Natural killer cell (primary cell): ENCODE measurements at regions not wholly inside any gene's neighbourhood (a gene's known extent, or its start where the extent isn't known, plus 50 kb on each side); places are given as distances from the start of the nearest gene placed in this dataset.

ENCODE experiments used
- ATAC-seq, 3 donors: fragments of 150-1000 bp in 2 of 3; fragments of 200-7000 bp in 1 of 3; cut with Tn5 transposase; 1 replicate in 1 of 3; 2 replicates in 2 of 3; pipeline ENCODE4 v1.10.0; 2021; ENCODE audit warnings: mild to moderate bottlenecking in 2 of 3, moderate library complexity in 2 of 3
- DNase-seq, 2 donors: peaks; one replicate each; pipeline versions ENCODE4 v3.0.0 to v3.0.0-alpha.2; 2013 to 2021; ENCODE audit warnings: mixed read lengths in 1 of 2
- H3K27ac ChIP-seq: one replicate; pipeline ENCODE4 v1.5.1; 2013; ENCODE audit warnings: mild to moderate bottlenecking, low read length
- H3K27me3 ChIP-seq: one replicate; pipeline ENCODE4 v1.6.1; 2013; ENCODE audit warnings: low read length; ENCODE audit not compliant: control insufficient read depth, insufficient read depth
- H3K36me3 ChIP-seq: one replicate; pipeline ENCODE4 v1.6.1; 2013; ENCODE audit warnings: low read length; ENCODE audit not compliant: control insufficient read depth, insufficient read depth
- H3K4me1 ChIP-seq: one replicate; pipeline ENCODE4 v1.6.1; 2013; ENCODE audit warnings: low read length; ENCODE audit not compliant: control insufficient read depth, insufficient read depth
- H3K4me3 ChIP-seq: one replicate; pipeline ENCODE4 v1.5.1; 2013; ENCODE audit warnings: low read length
- H3K9me3 ChIP-seq: one replicate; pipeline ENCODE4 v1.6.1; 2013; ENCODE audit warnings: low read length; ENCODE audit not compliant: control insufficient read depth, insufficient read depth
- H3K27ac Mint-ChIP-seq, 2 donors: one replicate each; pipeline ENCODE4 v1.8.0; 2022; ENCODE audit warnings: mild to moderate bottlenecking in 2 of 2, mixed read lengths in 2 of 2, moderate library complexity in 1 of 2
- H3K27me3 Mint-ChIP-seq, 2 donors: one replicate each; pipeline ENCODE4 v1.8.0; 2022; ENCODE audit warnings: low read depth in 2 of 2, mixed read lengths in 2 of 2
- H3K36me3 Mint-ChIP-seq: one replicate; pipeline ENCODE4 v1.8.0; 2022; ENCODE audit warnings: mixed read lengths
- H3K4me1 Mint-ChIP-seq, 2 donors: one replicate each; pipeline ENCODE4 v1.8.0; 2022; ENCODE audit warnings: mixed read lengths in 2 of 2
- H3K4me3 Mint-ChIP-seq: one replicate; pipeline ENCODE4 v1.8.0; 2022; ENCODE audit warnings: mild to moderate bottlenecking, moderate library complexity, mixed read lengths
- H3K9me3 Mint-ChIP-seq, 2 donors: one replicate each; pipeline ENCODE4 v1.8.0; 2022; ENCODE audit warnings: mixed read lengths in 2 of 2
- WGBS: methylation state at CpG from one replicate; pipeline ENCODE4 v1.1.7; 2013; ENCODE audit warnings: missing lambda C conversion rate; ENCODE audit not compliant: insufficient coverage; 5-methylcytosine and 5-hydroxymethylcytosine counted together
- intact Hi-C: fragments of 100-400 bp; cut with micrococcal nuclease; formaldehyde crosslinking; loops from one replicate; pipeline ENCODE4 v1.14.2; 2022
- TF ChIP-seq, protein P1 (sequence below): fragments of 200-600 bp; IDR thresholded peaks from one replicate; pipeline ENCODE4 v1.8.0; 2022; ENCODE audit warnings: antibody characterized with exemption

DNA sequence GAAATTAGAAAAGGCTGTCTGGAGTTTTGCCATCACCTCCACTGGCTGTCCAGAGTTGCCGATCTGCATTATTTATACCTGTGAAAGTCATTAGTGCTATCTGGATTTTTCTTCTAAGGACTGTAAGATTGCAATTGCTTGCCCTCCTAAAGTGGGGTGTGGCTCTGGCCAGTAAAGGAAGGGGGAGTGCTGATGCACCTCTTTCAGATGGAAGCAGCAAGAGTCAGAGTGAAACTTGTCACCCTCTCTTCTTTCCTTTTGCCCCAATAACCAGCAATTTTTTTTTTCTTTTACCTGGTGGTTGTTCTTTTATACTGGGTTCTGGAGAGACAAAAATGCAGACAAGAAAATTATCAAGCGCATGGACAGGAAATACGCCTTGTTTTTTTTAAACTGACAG lies 527.4 kb upstream of the NRP1 start:
- Mint-ChIP-seq H3K9me3 (no peaks in the 10 kb centered on the region), H3K27me3 (peaks cover 9 to 45% of the 10 kb centered on the region in 2 donors), H3K4me3 (no peak overlapping the region), H3K27ac (no peak overlapping the region), H3K36me3 (no peaks in the 10 kb centered on the region), H3K4me1 (no peaks in the 10 kb centered on the region)
- H3K4me1 ChIP-seq: no peaks in the 10 kb centered on the region
- H3K27me3 ChIP-seq: no peaks in the 10 kb centered on the region
- no peaks in the 10 kb centered on the region for H3K36me3 ChIP-seq
- H3K4me3 ChIP-seq: no peak overlapping the region
- 39% methylated on average over 3 of the region's 3 CpGs for WGBS
- no peaks in the 10 kb centered on the region for H3K9me3 ChIP-seq
- no peak for DNase-seq
- intact Hi-C loops: no loop called here
- no peak overlapping the region for H3K27ac ChIP-seq
- ATAC-seq: no peak
- TF ChIP-seq, protein P1, sequence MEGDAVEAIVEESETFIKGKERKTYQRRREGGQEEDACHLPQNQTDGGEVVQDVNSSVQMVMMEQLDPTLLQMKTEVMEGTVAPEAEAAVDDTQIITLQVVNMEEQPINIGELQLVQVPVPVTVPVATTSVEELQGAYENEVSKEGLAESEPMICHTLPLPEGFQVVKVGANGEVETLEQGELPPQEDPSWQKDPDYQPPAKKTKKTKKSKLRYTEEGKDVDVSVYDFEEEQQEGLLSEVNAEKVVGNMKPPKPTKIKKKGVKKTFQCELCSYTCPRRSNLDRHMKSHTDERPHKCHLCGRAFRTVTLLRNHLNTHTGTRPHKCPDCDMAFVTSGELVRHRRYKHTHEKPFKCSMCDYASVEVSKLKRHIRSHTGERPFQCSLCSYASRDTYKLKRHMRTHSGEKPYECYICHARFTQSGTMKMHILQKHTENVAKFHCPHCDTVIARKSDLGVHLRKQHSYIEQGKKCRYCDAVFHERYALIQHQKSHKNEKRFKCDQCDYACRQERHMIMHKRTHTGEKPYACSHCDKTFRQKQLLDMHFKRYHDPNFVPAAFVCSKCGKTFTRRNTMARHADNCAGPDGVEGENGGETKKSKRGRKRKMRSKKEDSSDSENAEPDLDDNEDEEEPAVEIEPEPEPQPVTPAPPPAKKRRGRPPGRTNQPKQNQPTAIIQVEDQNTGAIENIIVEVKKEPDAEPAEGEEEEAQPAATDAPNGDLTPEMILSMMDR: no peak

DNA sequence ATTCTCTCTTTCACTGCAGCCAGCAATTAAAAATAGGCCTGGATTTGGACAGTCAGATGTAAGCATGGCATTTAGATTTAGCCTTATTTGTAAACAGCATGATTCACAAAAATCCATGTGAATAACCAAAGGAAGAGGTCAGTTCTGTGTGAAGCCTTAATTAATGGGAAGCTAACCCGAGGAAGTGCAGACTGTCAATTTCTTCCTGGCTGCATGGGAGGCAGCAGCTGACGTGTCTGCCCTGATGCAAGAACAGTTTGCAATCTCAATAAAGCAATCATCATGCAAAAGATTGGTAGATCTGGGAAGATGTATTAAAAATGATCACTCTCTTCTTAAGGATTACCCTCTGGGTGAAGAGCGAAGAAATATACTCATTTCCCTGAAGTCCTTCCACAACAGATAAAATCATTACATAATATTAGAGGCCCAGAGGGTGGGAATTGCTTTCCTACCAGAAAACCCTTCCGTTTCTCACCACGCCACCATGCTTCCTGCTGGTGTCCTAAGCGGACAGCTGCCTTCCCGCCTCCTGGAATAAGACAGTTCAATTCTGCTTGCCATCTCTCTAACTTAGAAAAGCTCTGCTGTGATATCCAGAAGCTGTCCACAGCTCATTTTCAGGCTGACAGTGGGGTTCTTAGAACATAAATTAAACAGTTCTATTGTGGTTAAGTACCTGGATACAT lies 526.7 kb upstream of the NRP1 start:
- WGBS: 61% methylated on average over 6 of the region's 7 CpGs
- TF ChIP-seq, protein P1: no peak

DNA sequence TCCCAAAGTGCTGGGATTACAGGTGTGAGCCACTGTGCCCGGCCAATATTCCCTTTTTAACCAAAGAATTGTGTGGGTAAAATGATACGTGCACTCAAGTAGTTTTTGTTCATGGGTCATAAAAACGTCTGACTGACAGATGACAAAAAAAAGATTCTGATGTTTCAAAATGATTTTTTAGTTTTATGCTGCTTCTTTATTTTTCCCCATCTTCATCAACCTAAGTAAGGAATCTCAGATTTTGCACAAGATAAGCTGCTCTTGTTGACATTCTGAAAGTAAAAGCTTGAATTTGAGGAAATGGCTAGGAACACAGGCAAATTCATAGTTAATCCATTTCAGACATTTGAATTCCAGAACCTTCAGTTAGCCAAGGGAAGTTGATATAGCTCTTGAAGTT lies 526.1 kb upstream of the NRP1 start:
- H3K27me3 ChIP-seq: no peaks in the 10 kb centered on the region
- Mint-ChIP-seq H3K27me3 (peaks cover 8 to 35% of the 10 kb centered on the region in 2 donors), H3K4me1 (no peaks in the 10 kb centered on the region), H3K27ac (no peak overlapping the region), H3K36me3 (no peaks in the 10 kb centered on the region), H3K9me3 (no peaks in the 10 kb centered on the region), H3K4me3 (no peak overlapping the region)
- WGBS: 85% methylated on average over 3 of the region's 3 CpGs
- no peak overlapping the region for H3K27ac ChIP-seq
- TF ChIP-seq, protein P1: no peak
- H3K4me3 ChIP-seq: no peak overlapping the region
- no peaks in the 10 kb centered on the region for H3K4me1 ChIP-seq
- no peak for ATAC-seq
- DNase-seq: no peak
- intact Hi-C loops: no loop called here
- H3K9me3 ChIP-seq: no peaks in the 10 kb centered on the region
- H3K36me3 ChIP-seq: no peaks in the 10 kb centered on the region

More for the DNA sequence above, 526.7 kb upstream of the NRP1 start:
- Mint-ChIP-seq H3K9me3 (no peaks in the 10 kb centered on the region), H3K4me1 (no peaks in the 10 kb centered on the region), H3K4me3 (no peak overlapping the region), H3K27me3 (peaks cover 9 to 39% of the 10 kb centered on the region in 2 donors), H3K36me3 (no peaks in the 10 kb centered on the region), H3K27ac (no peak overlapping the region)
- no peak overlapping the region for H3K27ac ChIP-seq
- intact Hi-C loops: no loop called here
- no peaks in the 10 kb centered on the region for H3K27me3 ChIP-seq
- no peak overlapping the region for H3K4me3 ChIP-seq
- no peaks in the 10 kb centered on the region for H3K9me3 ChIP-seq
- ATAC-seq: no peak
- DNase-seq: no peak
- no peaks in the 10 kb centered on the region for H3K36me3 ChIP-seq
- no peaks in the 10 kb centered on the region for H3K4me1 ChIP-seq
